ENCODE measurements at regions not wholly inside any gene's neighbourhood (a gene's known extent, or its start where the extent isn't known, plus 50 kb on each side); places are given as distances from the start of the nearest gene placed in this dataset.

DNA sequence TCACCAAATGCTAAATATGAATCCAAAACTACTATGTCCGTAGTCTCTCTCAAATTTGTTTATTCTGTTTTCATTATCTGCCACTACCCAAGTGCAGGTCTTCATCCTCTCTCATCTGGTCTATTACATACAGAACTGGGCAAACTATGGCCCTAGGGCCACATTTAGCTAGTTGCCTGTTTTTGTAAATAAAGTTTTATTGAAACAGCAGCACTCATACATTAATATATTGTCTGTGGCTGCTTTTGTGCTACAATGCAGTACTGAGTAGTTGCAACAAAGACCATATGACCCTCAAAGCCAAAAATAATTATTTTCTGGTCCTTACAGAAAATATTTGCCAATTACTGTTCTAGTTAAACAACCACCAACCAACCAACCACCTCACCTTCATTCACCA, 172.2 kb upstream of the NCKAP5 start:
- H3K4me3 ChIP-seq (ENCODE audit: low read depth, low read length) = no peak overlapping the region
- TF ChIP-seq, protein P1, sequence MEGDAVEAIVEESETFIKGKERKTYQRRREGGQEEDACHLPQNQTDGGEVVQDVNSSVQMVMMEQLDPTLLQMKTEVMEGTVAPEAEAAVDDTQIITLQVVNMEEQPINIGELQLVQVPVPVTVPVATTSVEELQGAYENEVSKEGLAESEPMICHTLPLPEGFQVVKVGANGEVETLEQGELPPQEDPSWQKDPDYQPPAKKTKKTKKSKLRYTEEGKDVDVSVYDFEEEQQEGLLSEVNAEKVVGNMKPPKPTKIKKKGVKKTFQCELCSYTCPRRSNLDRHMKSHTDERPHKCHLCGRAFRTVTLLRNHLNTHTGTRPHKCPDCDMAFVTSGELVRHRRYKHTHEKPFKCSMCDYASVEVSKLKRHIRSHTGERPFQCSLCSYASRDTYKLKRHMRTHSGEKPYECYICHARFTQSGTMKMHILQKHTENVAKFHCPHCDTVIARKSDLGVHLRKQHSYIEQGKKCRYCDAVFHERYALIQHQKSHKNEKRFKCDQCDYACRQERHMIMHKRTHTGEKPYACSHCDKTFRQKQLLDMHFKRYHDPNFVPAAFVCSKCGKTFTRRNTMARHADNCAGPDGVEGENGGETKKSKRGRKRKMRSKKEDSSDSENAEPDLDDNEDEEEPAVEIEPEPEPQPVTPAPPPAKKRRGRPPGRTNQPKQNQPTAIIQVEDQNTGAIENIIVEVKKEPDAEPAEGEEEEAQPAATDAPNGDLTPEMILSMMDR (IDR thresholded peaks at IDR 0.05; ENCODE audit: low read depth, low read length) = no peak

DNA sequence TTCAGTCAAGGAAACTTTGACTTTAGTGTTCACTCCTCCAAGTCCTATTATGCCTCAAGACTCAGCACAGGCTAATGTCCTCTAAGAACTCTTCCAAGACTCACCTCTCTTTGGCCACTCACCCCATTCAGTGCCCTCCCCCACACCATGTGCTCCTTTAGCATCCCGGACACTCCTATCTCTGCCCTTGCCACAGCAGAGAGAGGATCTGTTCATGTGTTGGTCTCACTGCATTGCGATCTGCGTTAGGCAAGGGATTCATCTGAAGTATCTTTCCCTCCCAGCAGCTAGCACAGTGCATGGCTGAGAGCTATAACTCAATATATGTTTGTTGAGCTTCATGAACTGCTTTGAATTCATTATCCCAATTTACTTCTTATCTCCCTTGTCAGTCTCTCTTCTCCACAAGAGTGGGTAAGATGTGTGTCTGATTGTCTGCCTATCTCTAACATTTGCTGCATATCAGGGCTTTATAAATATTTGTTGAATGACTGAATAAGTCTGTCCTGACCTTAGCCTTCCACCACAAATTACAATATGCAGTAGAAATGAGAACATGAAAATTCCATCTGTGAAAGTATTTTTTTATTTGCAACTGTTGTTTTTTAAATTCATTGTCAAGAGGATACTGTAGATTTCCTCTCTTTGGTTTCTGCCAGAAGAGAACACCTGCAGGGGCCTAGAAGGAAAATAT, 179.9 kb upstream of the NCKAP5 start:
- TF ChIP-seq, protein P1 (IDR thresholded peaks at IDR 0.05; ENCODE audit: low read depth, low read length) = no peak
- no peak overlapping the region for H3K4me3 ChIP-seq (ENCODE audit: low read depth, low read length)

DNA sequence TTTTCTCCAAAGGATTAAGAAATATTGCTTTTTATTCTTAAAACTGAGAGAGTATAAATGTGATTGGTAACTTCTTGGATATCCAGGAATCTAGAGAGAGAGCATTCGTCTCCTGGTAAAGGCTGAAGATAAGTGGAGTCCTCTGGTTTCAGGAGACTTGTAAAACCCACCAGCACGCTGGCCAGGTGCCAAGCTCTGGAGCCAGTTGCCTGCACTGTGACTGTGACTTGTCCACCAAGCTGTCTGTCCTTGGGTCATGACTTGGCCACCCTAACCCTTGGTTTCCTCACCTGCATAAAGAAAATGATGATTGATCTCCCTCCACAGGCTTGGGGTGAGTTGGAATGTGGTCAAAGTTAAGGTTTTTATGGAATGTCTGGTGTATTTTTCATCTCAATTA, 185.4 kb upstream of the NCKAP5 start:
- TF ChIP-seq, protein P1 (IDR thresholded peaks at IDR 0.05; ENCODE audit: low read depth, low read length) = no peak
- H3K4me3 ChIP-seq (ENCODE audit: low read depth, low read length) = no peak overlapping the region

DNA sequence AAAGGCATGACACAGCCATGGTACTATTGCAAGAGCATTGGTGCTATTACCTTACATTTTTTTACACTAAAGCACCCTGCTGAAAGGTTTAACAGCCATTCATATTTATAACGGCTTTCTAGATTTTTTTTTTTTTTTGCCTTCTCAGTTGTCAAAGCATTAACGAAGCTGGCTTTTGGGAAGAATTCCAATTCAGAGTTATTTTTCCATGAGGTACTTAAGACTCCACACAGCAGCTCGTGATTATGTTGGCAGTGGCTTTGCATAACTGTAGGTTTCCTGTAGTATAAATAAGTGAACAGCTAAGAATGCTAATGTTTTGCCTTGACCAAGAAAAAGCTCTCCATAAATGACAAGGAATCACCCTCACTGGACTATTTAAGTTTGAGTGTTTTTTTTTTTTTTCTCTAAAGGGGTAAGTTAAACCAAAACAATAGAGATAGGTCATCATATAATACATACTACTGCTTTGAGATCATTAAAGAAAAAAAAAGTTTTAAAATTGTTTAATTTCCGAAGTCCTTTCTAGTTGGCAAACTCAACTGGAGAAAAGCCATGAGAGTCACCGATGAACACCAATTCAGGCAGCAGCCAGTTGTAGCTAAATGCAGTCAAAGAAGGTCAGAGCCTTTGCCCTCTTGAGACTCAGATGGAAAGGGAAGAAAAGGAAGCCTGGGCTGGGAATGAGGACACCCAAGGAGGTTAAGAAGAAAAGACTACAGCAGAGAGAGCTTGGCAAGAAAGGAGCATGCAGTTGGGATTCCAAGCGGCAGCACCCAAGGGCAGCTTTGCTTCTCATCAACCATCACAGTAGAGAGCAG, 187.4 kb upstream of the NCKAP5 start:
- no peak overlapping the region for H3K4me3 ChIP-seq (ENCODE audit: low read depth, low read length)
- TF ChIP-seq, protein P1 (IDR thresholded peaks at IDR 0.05; ENCODE audit: low read depth, low read length) = no peak

DNA sequence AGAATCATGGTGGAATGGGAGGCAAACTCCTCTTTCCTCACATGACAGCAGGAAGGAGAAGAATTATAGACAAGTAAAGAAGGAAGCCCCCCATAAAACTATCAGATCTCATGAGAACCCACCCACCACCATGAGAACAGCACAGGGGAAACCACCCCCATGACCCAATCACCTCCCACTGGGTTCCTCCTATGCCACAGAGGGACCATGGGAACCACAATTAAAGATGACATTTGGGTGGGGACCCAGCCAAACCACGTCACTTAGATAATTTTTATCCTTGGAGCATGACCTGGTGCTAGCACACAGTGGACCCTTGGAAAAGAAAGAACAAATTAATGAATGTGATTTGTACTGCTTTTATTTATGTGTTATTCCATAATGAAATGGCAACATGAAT, 188.6 kb upstream of the NCKAP5 start:
- TF ChIP-seq, protein P1 (IDR thresholded peaks at IDR 0.05; ENCODE audit: low read depth, low read length) = no peak
- H3K4me3 ChIP-seq (ENCODE audit: low read depth, low read length) = no peak overlapping the region

DNA sequence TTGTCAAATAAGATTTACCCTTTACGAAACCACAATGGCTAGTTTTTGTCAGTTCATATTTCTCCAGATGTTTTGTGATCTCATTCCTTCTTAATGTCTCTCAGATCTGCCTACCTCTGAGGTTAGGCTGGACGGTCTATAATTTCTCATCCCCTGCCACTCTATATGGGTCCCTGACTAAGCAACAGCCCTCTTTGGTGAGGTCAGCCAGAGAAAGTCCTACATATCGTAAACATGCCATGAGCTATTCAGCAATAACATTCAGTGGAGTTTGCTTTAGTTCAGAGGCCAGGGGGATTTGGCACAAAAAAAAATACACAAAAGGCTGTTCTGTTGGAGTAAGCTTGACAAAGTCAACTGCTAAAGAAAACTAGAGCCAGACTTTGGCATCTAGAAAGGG, 192.1 kb upstream of the NCKAP5 start:
- TF ChIP-seq, protein P1 (IDR thresholded peaks at IDR 0.05; ENCODE audit: low read depth, low read length) = no peak
- H3K4me3 ChIP-seq (ENCODE audit: low read depth, low read length) = no peak overlapping the region

DNA sequence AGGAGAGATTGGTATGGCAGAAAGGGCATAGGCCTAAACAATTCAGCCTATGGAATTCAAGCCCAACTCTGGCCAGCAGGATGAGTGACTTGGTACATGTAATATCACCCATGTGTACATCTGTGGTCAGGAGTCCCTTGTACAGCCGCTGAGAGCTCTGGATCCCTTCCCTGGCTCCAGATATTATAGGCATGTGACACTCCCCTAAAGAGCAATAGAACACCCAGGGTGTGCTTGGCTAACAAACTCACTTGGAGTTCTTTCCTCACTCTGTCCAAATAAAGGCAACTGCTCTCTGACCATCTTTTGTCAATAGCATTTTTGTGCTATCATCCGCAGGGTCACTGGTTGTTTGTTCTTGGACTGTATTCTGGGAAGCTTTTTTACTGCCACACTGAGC, 197.4 kb upstream of the NCKAP5 start:
- TF ChIP-seq, protein P1 (IDR thresholded peaks at IDR 0.05; ENCODE audit: low read depth, low read length) = no peak
- H3K4me3 ChIP-seq (ENCODE audit: low read depth, low read length) = no peak overlapping the region
